HFF-Myc (cell line): ENCODE measurements at regions not wholly inside any gene's neighbourhood (a gene's known extent, or its start where the extent isn't known, plus 50 kb on each side); places are given as distances from the start of the nearest gene placed in this dataset.

Experiments used
- DNase-seq: peaks from one replicate; pipeline ENCODE4 v3.0.0-alpha.2; 2011; ENCODE audit warnings: low read depth; ENCODE audit errors: extremely low read depth
- H3K4me3 ChIP-seq: replicated peaks from 2 replicates; pipeline ENCODE4 v1.5.1; 2011; ENCODE audit warnings: low read depth, mild to moderate bottlenecking, control low read depth, low read length
- TF ChIP-seq, protein P1 (sequence below): IDR thresholded peaks from 2 replicates; pipeline ENCODE4 v1.5.1; 2012; ENCODE audit warnings: mild to moderate bottlenecking, low read depth, low read length, control low read depth; ENCODE audit errors: missing control alignments

DNA sequence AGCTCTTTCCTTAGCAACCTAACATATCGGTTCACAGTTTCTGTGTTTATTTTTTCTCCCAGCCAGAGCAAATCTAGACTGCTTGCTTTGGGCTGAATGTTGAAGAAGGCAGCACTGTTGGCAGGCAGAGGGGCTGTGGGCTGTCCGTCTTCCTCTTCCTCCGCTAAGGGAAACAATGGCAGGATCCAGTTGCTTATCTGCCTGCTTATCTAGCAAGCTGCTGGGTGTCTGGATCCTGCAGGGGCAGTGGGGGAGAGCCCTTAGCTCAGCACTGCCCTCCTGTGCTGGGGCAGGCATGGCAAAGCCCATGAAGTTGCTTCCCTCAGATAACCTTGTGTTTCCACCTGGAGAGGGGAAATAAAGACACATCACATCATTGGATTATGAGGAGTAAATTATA, 92.7 kb upstream of the CD93 start:
- DNase-seq, result no peak
- TF ChIP-seq, protein P1, sequence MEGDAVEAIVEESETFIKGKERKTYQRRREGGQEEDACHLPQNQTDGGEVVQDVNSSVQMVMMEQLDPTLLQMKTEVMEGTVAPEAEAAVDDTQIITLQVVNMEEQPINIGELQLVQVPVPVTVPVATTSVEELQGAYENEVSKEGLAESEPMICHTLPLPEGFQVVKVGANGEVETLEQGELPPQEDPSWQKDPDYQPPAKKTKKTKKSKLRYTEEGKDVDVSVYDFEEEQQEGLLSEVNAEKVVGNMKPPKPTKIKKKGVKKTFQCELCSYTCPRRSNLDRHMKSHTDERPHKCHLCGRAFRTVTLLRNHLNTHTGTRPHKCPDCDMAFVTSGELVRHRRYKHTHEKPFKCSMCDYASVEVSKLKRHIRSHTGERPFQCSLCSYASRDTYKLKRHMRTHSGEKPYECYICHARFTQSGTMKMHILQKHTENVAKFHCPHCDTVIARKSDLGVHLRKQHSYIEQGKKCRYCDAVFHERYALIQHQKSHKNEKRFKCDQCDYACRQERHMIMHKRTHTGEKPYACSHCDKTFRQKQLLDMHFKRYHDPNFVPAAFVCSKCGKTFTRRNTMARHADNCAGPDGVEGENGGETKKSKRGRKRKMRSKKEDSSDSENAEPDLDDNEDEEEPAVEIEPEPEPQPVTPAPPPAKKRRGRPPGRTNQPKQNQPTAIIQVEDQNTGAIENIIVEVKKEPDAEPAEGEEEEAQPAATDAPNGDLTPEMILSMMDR, result peak; percentile 13
- no peak overlapping the region for H3K4me3 ChIP-seq

- H3K4me3 ChIP-seq, result no peak overlapping the region
- TF ChIP-seq, protein P1, result no peak
- no peak for DNase-seq
These were observed 88.7 kb upstream of the CD93 start for GRCh38 chr20:23174821-23175220.

DNA sequence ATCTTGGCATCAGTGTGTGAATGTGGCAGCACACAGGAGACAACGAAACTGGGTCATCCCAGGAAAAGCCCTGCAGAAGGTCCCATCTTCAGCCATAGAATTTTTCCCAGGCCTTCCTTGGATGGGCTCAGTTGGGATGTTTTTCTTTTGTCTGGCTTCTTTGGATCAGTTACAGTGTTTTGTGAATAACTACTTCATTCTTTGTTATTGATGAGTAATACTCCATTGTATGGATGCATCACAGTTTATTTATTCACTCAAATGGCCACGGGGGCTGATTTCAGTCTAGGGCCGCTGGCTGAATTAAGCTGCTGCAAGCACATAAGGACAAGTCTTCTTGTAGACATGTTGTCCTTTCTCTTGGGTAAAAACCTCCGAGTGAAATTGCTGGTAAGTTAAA, 81.3 kb upstream of the CD93 start:
- TF ChIP-seq, protein P1, result no peak
- DNase-seq, result no peak
- no peak overlapping the region for H3K4me3 ChIP-seq

- H3K4me3 ChIP-seq, result no peak overlapping the region
- DNase-seq, result no peak
- TF ChIP-seq, protein P1, result no peak
These were observed 80.4 kb upstream of the CD93 start for GRCh38 chr20:23166563-23166962.

GRCh38 chr20:23165964-23166363, 79.8 kb upstream of the CD93 start:
- H3K4me3 ChIP-seq, result no peak overlapping the region
- no peak for DNase-seq
- TF ChIP-seq, protein P1, result no peak

GRCh38 chr20:23165307-23165750, 79.2 kb upstream of the CD93 start:
- H3K4me3 ChIP-seq, result no peak overlapping the region
- no peak for DNase-seq
- TF ChIP-seq, protein P1, result no peak

- no peak overlapping the region for H3K4me3 ChIP-seq
- DNase-seq, result no peak
- TF ChIP-seq, protein P1, result no peak
These were observed 78.1 kb upstream of the CD93 start for GRCh38 chr20:23164176-23164601.
